IMR-90 (cell line): ENCODE measurements at regions not wholly inside any gene's neighbourhood (a gene's known extent, or its start where the extent isn't known, plus 50 kb on each side); places are given as distances from the start of the nearest gene placed in this dataset.

Experiments
- ATAC-seq: fragments of 200-7000 bp; cut with Tn5 transposase; 2 replicates; pipeline ENCODE4 v1.9.1; 2020; ENCODE audit warnings: low read depth, mild to moderate bottlenecking, moderate library complexity
- BruUV-seq: library from RNA; stranded (reverse); fragments of 400-500 nt; replicated peaks from 2 replicates; lab custom pipeline; 2021; lab: Mats Ljungman, UMichigan
- CTCF ChIA-PET: fragments of 300-600 bp; formaldehyde crosslinking; extraction: SDS; loops from one replicate; lab custom pipeline; 2021; ENCODE audit warnings: antibody characterized with exemption; lab: Yijun Ruan, JAX
- POLR2A ChIA-PET: fragments of 300-600 bp; sonication (Branson Sonifier 250); formaldehyde crosslinking; loops from one replicate; lab custom pipeline; 2022; ENCODE audit warnings: antibody characterized with exemption; ENCODE audit not compliant: unreplicated experiment; lab: Charles Lee
- DNase-seq: peaks from one replicate; pipeline ENCODE4 v3.0.0; 2013
- H2AFZ ChIP-seq: replicated peaks from 2 replicates; pipeline ENCODE3; 2013; ENCODE audit warnings: low read length, mild to moderate bottlenecking; ENCODE audit not compliant: poor library complexity
- H2AK5ac ChIP-seq: 2 replicates; pipeline ENCODE4 v1.6.1; 2013; ENCODE audit warnings: low read depth, low read length, inconsistent platforms
- H2AK9ac ChIP-seq: replicated peaks from 2 replicates; pipeline ENCODE3; 2013; ENCODE audit warnings: mild to moderate bottlenecking, low read depth, low read length, moderate library complexity; ENCODE audit not compliant: poor library complexity
- H2BK120ac ChIP-seq: 2 replicates; pipeline ENCODE4 v1.6.1; 2013; ENCODE audit warnings: low read depth, low read length, inconsistent platforms
- H2BK15ac ChIP-seq: 3 replicates; pipeline ENCODE4 v1.6.1; 2013; ENCODE audit warnings: low read depth, low read length, inconsistent platforms
- H2BK20ac ChIP-seq: 2 replicates; pipeline ENCODE4 v1.6.1; 2013; ENCODE audit warnings: low read depth, mild to moderate bottlenecking, inconsistent platforms, low read length, moderate library complexity
- H2BK5ac ChIP-seq: 2 replicates; pipeline ENCODE4 v1.6.1; 2013; ENCODE audit warnings: mild to moderate bottlenecking, low read depth, low read length, inconsistent platforms; ENCODE audit not compliant: poor library complexity, severe bottlenecking
- H3K14ac ChIP-seq: replicated peaks from 2 replicates; pipeline ENCODE4 v1.6.1; 2013; ENCODE audit warnings: low read depth, low read length, inconsistent platforms
- H3K18ac ChIP-seq: 2 replicates; pipeline ENCODE4 v1.6.1; 2013; ENCODE audit warnings: low read depth, low read length, control low read depth
- H3K23ac ChIP-seq: 2 replicates; pipeline ENCODE4 v1.6.1; 2013; ENCODE audit warnings: low read depth, low read length, inconsistent platforms
- H3K27ac ChIP-seq: 2 replicates; pipeline ENCODE4 v1.5.1; 2013; ENCODE audit warnings: mild to moderate bottlenecking, control low read depth, low read length; ENCODE audit not compliant: insufficient read depth
- H3K27me3 ChIP-seq: 2 replicates; pipeline ENCODE4 v1.6.1; 2013; ENCODE audit warnings: low read length; ENCODE audit not compliant: control insufficient read depth, insufficient read depth
- H3K36me3 ChIP-seq: 2 replicates; pipeline ENCODE4 v1.6.1; 2013; ENCODE audit warnings: low read length, mixed read lengths; ENCODE audit not compliant: control insufficient read depth, insufficient read depth
- H3K4ac ChIP-seq: 2 replicates; pipeline ENCODE4 v1.6.1; 2013; ENCODE audit warnings: low read depth, low read length, inconsistent platforms
- H3K4me1 ChIP-seq: 2 replicates; pipeline ENCODE4 v1.6.1; 2013; ENCODE audit warnings: low read length, mixed read lengths; ENCODE audit not compliant: control insufficient read depth, insufficient read depth
- H3K4me2 ChIP-seq: 2 replicates; pipeline ENCODE4 v1.6.1; 2013; ENCODE audit warnings: low read depth, mild to moderate bottlenecking, control low read depth, low read length, moderate library complexity
- H3K4me3 ChIP-seq: 2 replicates; pipeline ENCODE4 v1.5.1; 2013; ENCODE audit warnings: low read depth, mild to moderate bottlenecking, control low read depth, low read length, moderate library complexity; ENCODE audit not compliant: insufficient read depth
- H3K56ac ChIP-seq: 2 replicates; pipeline ENCODE4 v1.6.1; 2013; ENCODE audit warnings: low read length, inconsistent platforms; ENCODE audit not compliant: insufficient read depth; ENCODE audit errors: extremely low read depth
- H3K79me1 ChIP-seq, 2 experiments: 2 replicates each; pipeline ENCODE4 v1.6.1; 2013; ENCODE audit warnings: low read length in 2 of 2, inconsistent platforms in 1 of 2, low read depth in 1 of 2
- H3K9ac ChIP-seq: 2 replicates; pipeline ENCODE4 v1.6.1; 2013; ENCODE audit warnings: low read depth, low read length, control low read depth
- H3K9me1 ChIP-seq: 2 replicates; pipeline ENCODE4 v1.6.1; 2013; ENCODE audit warnings: low read length, inconsistent platforms; ENCODE audit not compliant: insufficient read depth
- H3K9me3 ChIP-seq: 2 replicates; pipeline ENCODE4 v1.6.1; 2013; ENCODE audit warnings: low read length; ENCODE audit not compliant: control insufficient read depth, insufficient read depth
- H4K20me1 ChIP-seq: 2 replicates; pipeline ENCODE4 v1.6.1; 2013; ENCODE audit warnings: low read length, inconsistent platforms; ENCODE audit not compliant: insufficient read depth
- H4K5ac ChIP-seq: 2 replicates; pipeline ENCODE4 v1.6.1; 2013; ENCODE audit warnings: mild to moderate bottlenecking, low read depth, low read length, control low read depth
- H4K8ac ChIP-seq, 2 experiments: 2 replicates each; pipeline ENCODE4 v1.6.1; 2013; ENCODE audit warnings: low read depth in 2 of 2, low read length in 2 of 2, control low read depth in 1 of 2, inconsistent platforms in 1 of 2
- H4K91ac ChIP-seq: 2 replicates; pipeline ENCODE4 v1.6.1; 2013; ENCODE audit warnings: low read depth, low read length, inconsistent platforms; ENCODE audit not compliant: insufficient read depth
- BHLHE40 ChIP-seq: fragments of 150-350 bp; IDR thresholded peaks from 2 replicates; pipeline ENCODE4 v1.6.1; 2016; ENCODE audit warnings: mild to moderate bottlenecking, low read depth, low read length
- CEBPB ChIP-seq: IDR thresholded peaks from 2 replicates; pipeline ENCODE4 v1.6.1; 2012; ENCODE audit warnings: low read depth, low read length, improper control_type of control experiment
- CHD1 ChIP-seq: IDR thresholded peaks from 2 replicates; pipeline ENCODE4 v1.6.1; 2012; ENCODE audit warnings: low read depth, low read length, improper control_type of control experiment
- ELK1 ChIP-seq: fragments of 150-350 bp; IDR thresholded peaks from 2 replicates; pipeline ENCODE4 v1.6.1; 2016; ENCODE audit warnings: low read depth, mild to moderate bottlenecking, low read length, moderate library complexity, borderline replicate concordance
- FOS ChIP-seq: fragments of 150-350 bp; IDR thresholded peaks from 2 replicates; pipeline ENCODE4 v1.6.1; 2016; ENCODE audit warnings: low read depth, low read length
- MAFK ChIP-seq: IDR thresholded peaks from 2 replicates; pipeline ENCODE4 v1.6.1; 2012; ENCODE audit warnings: low read depth, low read length, improper control_type of control experiment
- POLR2A ChIP-seq: IDR thresholded peaks from 2 replicates; pipeline ENCODE4 v1.6.1; 2012; ENCODE audit warnings: mild to moderate bottlenecking, low read depth, low read length
- WGBS, 2 experiments: methylation state at CpG; one replicate each; pipeline versions ENCODE4 v1.1.5 to v1.1.7; 2013; ENCODE audit warnings: missing lambda C conversion rate in 2 of 2; ENCODE audit not compliant: insufficient read length in 1 of 2; ENCODE audit errors: extremely low coverage in 2 of 2; 5-methylcytosine and 5-hydroxymethylcytosine counted together
- dilution Hi-C: fragments of 300-500 bp; cut with HindIII; formaldehyde crosslinking; loops from one replicate; pipeline ENCODE4 v1.14.3; 2018; ENCODE audit warnings: low sequenced_read_pairs; ENCODE audit not compliant: unreplicated experiment
- in situ Hi-C: fragments of 300-500 bp; cut with MboI; formaldehyde crosslinking; loops from 3 replicates; pipeline ENCODE4 v1.14.3; 2019; ENCODE audit warnings: low sequenced_read_pairs, inconsistent platforms, mixed read lengths
- intact Hi-C: fragments of 100-400 bp; cut with micrococcal nuclease; formaldehyde crosslinking; loops from 2 replicates; pipeline ENCODE4 v1.10.0; 2022

- intact Hi-C loops (no loop called here), in situ Hi-C loops (no loop called here), dilution Hi-C loops (no loop called here)
- Histone ChIP-seq H2BK5ac (no peak overlapping the region), H3K4ac (no peak overlapping the region), H3K18ac (no peak overlapping the region), H2AK9ac (no peak overlapping the region), H2AK5ac (no peak overlapping the region), H4K20me1 (no peaks in the 10 kb centered on the region), H4K8ac (no peak overlapping the region), H2BK20ac (no peak overlapping the region), H3K27me3 (no peaks in the 10 kb centered on the region), H3K56ac (no peak overlapping the region), H2BK120ac (no peak overlapping the region), H3K9ac (no peak overlapping the region), H3K4me3 (no peak overlapping the region), H3K14ac (no peak overlapping the region), H4K91ac (no peak overlapping the region), H3K9me1 (no peaks in the 10 kb centered on the region), H3K9me3 (no peaks in the 10 kb centered on the region), H3K23ac (no peak overlapping the region), H3K4me2 (no peak overlapping the region), H4K5ac (no peak overlapping the region), H3K79me1 (no peaks in the 10 kb centered on the region), H3K4me1 (no peaks in the 10 kb centered on the region), H2AFZ (no peak overlapping the region), H2BK15ac (no peak overlapping the region), H3K27ac (no peak overlapping the region), H3K36me3 (no peaks in the 10 kb centered on the region)
- CTCF ChIA-PET = no interaction called here
- POLR2A ChIA-PET = no interaction called here
- BruUV-seq = no TSS peak
- DNase-seq = no peak
- TF ChIP-seq ELK1 = no peak
- no peak for TF ChIP-seq CHD1
- TF ChIP-seq FOS = no peak
- TF ChIP-seq POLR2A = no peak
- TF ChIP-seq MAFK = no peak
- no peak for TF ChIP-seq CEBPB
- TF ChIP-seq BHLHE40 = no peak
- 39 to 88% methylated on average over 1 to 2 of the region's 3 CpGs for WGBS, 2 experiments
- no peak for ATAC-seq
Observed at GRCh38 chr1:165974598-165975131, 147.3 kb downstream of the UCK2 start.
